ENCODE measurements at regions not wholly inside any gene's neighbourhood (a gene's known extent, or its start where the extent isn't known, plus 50 kb on each side); places are given as distances from the start of the nearest gene placed in this dataset.
A peak's percentile ranks its signal among the peaks of the same experiment; 100 is the strongest.

- Mint-ChIP-seq H3K9me3 (peaks cover 2 to 10% (median 8%) of the 10 kb centered on the region in 3 donors), H3K4me1 (no peaks in the 10 kb centered on the region), H3K4me3 (no peak overlapping the region), H3K27ac (no peak overlapping the region), H3K36me3 (peaks cover 1% of the 10 kb centered on the region), H3K27me3 (no peaks in the 10 kb centered on the region)
Measured at GRCh38 chr4:177116161-177116560, 193.5 kb upstream of the NEIL3 start.

GRCh38 chr4:177117256-177117655, 192.4 kb upstream of the NEIL3 start:
- Mint-ChIP-seq H3K4me1 (no peaks in the 10 kb centered on the region), H3K4me3 (no peak overlapping the region), H3K27ac (no peak overlapping the region), H3K27me3 (no peaks in the 10 kb centered on the region), H3K36me3 (peaks cover 1% of the 10 kb centered on the region), H3K9me3 (peaks cover 2 to 10% (median 8%) of the 10 kb centered on the region in 3 donors)

- Mint-ChIP-seq H3K27ac (no peak overlapping the region), H3K4me1 (no peaks in the 10 kb centered on the region), H3K27me3 (no peaks in the 10 kb centered on the region), H3K9me3 (peaks cover 2 to 10% (median 3%) of the 10 kb centered on the region in 3 donors), H3K36me3 (peaks cover under 1% of the 10 kb centered on the region), H3K4me3 (no peak overlapping the region)
Measured at GRCh38 chr4:177118596-177118995, 191.1 kb upstream of the NEIL3 start.

GRCh38 chr4:177119021-177119471, 190.6 kb upstream of the NEIL3 start:
- no peaks in the 10 kb centered on the region for H3K36me3 Mint-ChIP-seq
- no peak overlapping the region for H3K4me3 Mint-ChIP-seq
- no peaks in the 10 kb centered on the region for H3K4me1 Mint-ChIP-seq
- H3K27me3 Mint-ChIP-seq, result no peaks in the 10 kb centered on the region
- peaks cover 2 to 10% (median 3%) of the 10 kb centered on the region in 3 donors for H3K9me3 Mint-ChIP-seq
- H3K27ac Mint-ChIP-seq, result no peak overlapping the region

GRCh38 chr4:177119691-177120090, 190.0 kb upstream of the NEIL3 start:
- Mint-ChIP-seq H3K27me3 (no peaks in the 10 kb centered on the region), H3K9me3 (peaks cover 2 to 10% (median 3%) of the 10 kb centered on the region in 3 donors), H3K27ac (no peak overlapping the region), H3K36me3 (no peaks in the 10 kb centered on the region), H3K4me1 (no peaks in the 10 kb centered on the region), H3K4me3 (no peak overlapping the region)

- H3K27ac Mint-ChIP-seq, result no peak overlapping the region
- peaks cover 0 to 19% (median 6%) of the 10 kb centered on the region in 3 donors for H3K9me3 Mint-ChIP-seq
- no peak overlapping the region for H3K4me3 Mint-ChIP-seq
- H3K36me3 Mint-ChIP-seq, result no peaks in the 10 kb centered on the region
- no peaks in the 10 kb centered on the region for H3K27me3 Mint-ChIP-seq
- no peaks in the 10 kb centered on the region for H3K4me1 Mint-ChIP-seq
Measured at GRCh38 chr4:177123811-177124210, 185.9 kb upstream of the NEIL3 start.

GRCh38 chr4:177124349-177125064, 185.2 kb upstream of the NEIL3 start:
- peaks cover 0 to 20% (median 8%) of the 10 kb centered on the region in 3 donors for H3K9me3 Mint-ChIP-seq
- no peaks in the 10 kb centered on the region for H3K4me1 Mint-ChIP-seq
- no peaks in the 10 kb centered on the region for H3K36me3 Mint-ChIP-seq
- H3K27ac Mint-ChIP-seq, result no peak overlapping the region
- H3K4me3 Mint-ChIP-seq, result no peak overlapping the region
- H3K27me3 Mint-ChIP-seq, result no peaks in the 10 kb centered on the region

- Mint-ChIP-seq H3K9me3 (peaks cover 0 to 18% (median 9%) of the 10 kb centered on the region in 3 donors), H3K4me1 (no peaks in the 10 kb centered on the region), H3K27me3 (no peaks in the 10 kb centered on the region), H3K36me3 (no peaks in the 10 kb centered on the region), H3K27ac (no peak overlapping the region), H3K4me3 (no peak overlapping the region)
Measured at GRCh38 chr4:177125656-177126055, 184.0 kb upstream of the NEIL3 start.

- H3K9me3 Mint-ChIP-seq, result peaks cover 0 to 17% (median 9%) of the 10 kb centered on the region in 3 donors
- H3K4me3 Mint-ChIP-seq, result no peak overlapping the region
- no peaks in the 10 kb centered on the region for H3K27me3 Mint-ChIP-seq
- no peaks in the 10 kb centered on the region for H3K4me1 Mint-ChIP-seq
- H3K27ac Mint-ChIP-seq, result no peak overlapping the region
- H3K36me3 Mint-ChIP-seq, result no peaks in the 10 kb centered on the region
Measured at GRCh38 chr4:177127658-177128057, 182.0 kb upstream of the NEIL3 start.

GRCh38 chr4:177128306-177128705, 181.4 kb upstream of the NEIL3 start:
- no peaks in the 10 kb centered on the region for H3K4me1 Mint-ChIP-seq
- H3K4me3 Mint-ChIP-seq, result no peak overlapping the region
- peaks cover 0 to 17% (median 9%) of the 10 kb centered on the region in 3 donors for H3K9me3 Mint-ChIP-seq
- H3K27ac Mint-ChIP-seq, result no peak overlapping the region
- H3K36me3 Mint-ChIP-seq, result no peaks in the 10 kb centered on the region
- H3K27me3 Mint-ChIP-seq, result no peaks in the 10 kb centered on the region

- Mint-ChIP-seq H3K9me3 (peaks cover 0 to 17% (median 12%) of the 10 kb centered on the region in 3 donors), H3K4me3 (no peak overlapping the region), H3K4me1 (no peaks in the 10 kb centered on the region), H3K27me3 (no peaks in the 10 kb centered on the region), H3K27ac (no peak overlapping the region), H3K36me3 (no peaks in the 10 kb centered on the region)
Measured at GRCh38 chr4:177131736-177132135, 177.9 kb upstream of the NEIL3 start.

GRCh38 chr4:177147668-177148067, 162.0 kb upstream of the NEIL3 start:
- H3K4me3 Mint-ChIP-seq, result no peak overlapping the region
- H3K27me3 Mint-ChIP-seq, result no peaks in the 10 kb centered on the region
- H3K27ac Mint-ChIP-seq, result no peak overlapping the region
- peaks cover 0 to 1% (median 0%) of the 10 kb centered on the region in 3 donors for H3K4me1 Mint-ChIP-seq
- no peaks in the 10 kb centered on the region for H3K36me3 Mint-ChIP-seq
- peaks cover 2 to 7% (median 6%) of the 10 kb centered on the region in 3 donors for H3K9me3 Mint-ChIP-seq

GRCh38 chr4:177155454-177155853, 154.2 kb upstream of the NEIL3 start:
- H3K27me3 Mint-ChIP-seq, result no peaks in the 10 kb centered on the region
- no peak overlapping the region for H3K27ac Mint-ChIP-seq
- no peak overlapping the region for H3K4me3 Mint-ChIP-seq
- no peaks in the 10 kb centered on the region for H3K36me3 Mint-ChIP-seq
- H3K4me1 Mint-ChIP-seq, result peaks cover 0 to 1% (median 0%) of the 10 kb centered on the region in 3 donors
- peaks cover 1 to 7% (median 3%) of the 10 kb centered on the region in 3 donors for H3K9me3 Mint-ChIP-seq

- no peaks in the 10 kb centered on the region for H3K27me3 Mint-ChIP-seq
- H3K4me1 Mint-ChIP-seq, result peaks cover 0 to 1% (median 0%) of the 10 kb centered on the region in 3 donors
- H3K4me3 Mint-ChIP-seq, result no peak overlapping the region
- H3K27ac Mint-ChIP-seq, result peak overlapping the region in 1 of 3 donors; percentile 11
- H3K9me3 Mint-ChIP-seq, result peaks cover 2 to 10% (median 3%) of the 10 kb centered on the region in 3 donors
- H3K36me3 Mint-ChIP-seq, result no peaks in the 10 kb centered on the region
Measured at GRCh38 chr4:177159600-177159999, 150.1 kb upstream of the NEIL3 start.

- Mint-ChIP-seq H3K9me3 (peaks cover 1 to 10% (median 3%) of the 10 kb centered on the region in 3 donors), H3K4me1 (peaks cover 0 to 1% (median 0%) of the 10 kb centered on the region in 3 donors), H3K4me3 (no peak overlapping the region), H3K27me3 (no peaks in the 10 kb centered on the region), H3K27ac (no peak overlapping the region), H3K36me3 (no peaks in the 10 kb centered on the region)
Measured at GRCh38 chr4:177161781-177162180, 147.9 kb upstream of the NEIL3 start.

- H3K36me3 Mint-ChIP-seq, result no peaks in the 10 kb centered on the region
- no peaks in the 10 kb centered on the region for H3K4me1 Mint-ChIP-seq
- H3K27ac Mint-ChIP-seq, result no peak overlapping the region
- no peak overlapping the region for H3K4me3 Mint-ChIP-seq
- H3K27me3 Mint-ChIP-seq, result no peaks in the 10 kb centered on the region
- peaks cover 1 to 7% (median 1%) of the 10 kb centered on the region in 3 donors for H3K9me3 Mint-ChIP-seq
Measured at GRCh38 chr4:177163532-177163931, 146.1 kb upstream of the NEIL3 start.
